ENCODE measurements at regions not wholly inside any gene's neighbourhood (a gene's known extent, or its start where the extent isn't known, plus 50 kb on each side); places are given as distances from the start of the nearest gene placed in this dataset.

GRCh38 chr2:217037353-217037752 is 177.5 kb upstream of the TNP1 start:
- TF ChIP-seq CTCF (IDR thresholded peaks at IDR 0.05; ENCODE audit: low read depth, low read length, poor library complexity, severe bottlenecking), result no peak
- TF ChIP-seq EZH2phosphoT487 (IDR thresholded peaks at IDR 0.05; ENCODE audit: borderline replicate concordance, low read length), result no peak

Measured in DOHH2 (cell line).